HG03139 (cell line): ENCODE measurements at regions not wholly inside any gene's neighbourhood (a gene's known extent, or its start where the extent isn't known, plus 50 kb on each side); places are given as distances from the start of the nearest gene placed in this dataset.

Experiments
- ATAC-seq: cut with Tn5 transposase; IDR thresholded peaks from one replicate; pipeline ENCODE4 v1.9.1; 2021; ENCODE audit not compliant: unreplicated experiment

DNA sequence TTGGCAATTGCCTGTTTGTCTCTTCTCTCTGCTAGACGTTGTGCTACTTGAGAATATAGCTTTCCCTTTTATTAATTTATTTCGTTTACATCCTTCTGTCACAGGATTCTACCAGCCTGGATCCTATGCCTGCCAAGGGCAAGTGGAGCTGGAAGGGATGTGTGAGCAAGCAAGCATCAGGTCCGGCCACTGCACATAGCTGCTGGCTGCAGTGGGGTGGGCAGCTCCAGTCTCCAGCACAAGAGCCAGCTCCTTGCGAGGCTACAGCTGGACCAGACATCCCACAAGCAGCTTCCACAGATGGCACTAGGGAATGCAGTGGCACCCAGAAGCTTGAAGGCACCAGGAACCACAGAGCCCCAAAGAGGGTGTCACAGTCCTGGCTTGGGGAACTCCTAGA is 225.0 kb downstream of the KCNC2 start:
- ATAC-seq: no peak

DNA sequence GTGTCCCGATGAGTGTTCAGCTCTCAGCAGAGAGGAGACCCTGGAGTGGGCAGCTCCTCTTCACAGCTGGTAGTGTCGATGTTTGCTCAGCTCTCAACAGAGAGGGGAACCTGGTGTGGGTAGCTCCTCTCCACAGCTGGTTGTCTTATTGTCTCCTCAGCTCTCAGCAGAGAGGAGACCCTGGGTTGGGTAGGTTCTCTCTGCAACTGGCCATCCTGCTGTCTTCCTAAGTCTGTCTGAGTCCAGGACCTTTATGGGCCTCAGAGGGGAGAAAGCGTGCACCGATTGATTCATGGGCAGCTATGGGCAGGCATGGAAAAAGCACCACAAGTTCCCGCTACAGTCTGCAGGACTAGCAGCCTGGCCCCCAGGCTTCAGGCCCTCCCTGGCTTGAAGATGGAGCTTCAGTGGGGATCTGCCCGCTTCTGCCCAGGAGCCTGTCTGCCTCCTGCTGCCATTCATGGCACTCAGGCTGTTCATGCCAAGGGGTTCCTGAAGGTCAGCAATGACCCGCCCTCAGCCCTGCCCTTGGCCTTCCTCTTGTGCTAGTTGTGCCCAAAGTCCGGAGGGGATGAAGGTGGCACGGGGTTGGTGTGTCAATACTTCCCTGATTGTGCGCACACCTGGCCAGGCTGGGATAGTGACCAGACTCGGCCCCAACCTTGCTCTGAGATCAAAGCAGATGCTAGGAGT is 224.2 kb downstream of the KCNC2 start:
- ATAC-seq: no peak

- no peak for ATAC-seq
These were observed 223.7 kb downstream of the KCNC2 start for GRCh38 chr12:74985986-74986319.

GRCh38 chr12:74988156-74988555 is 221.5 kb downstream of the KCNC2 start:
- ATAC-seq: no peak
